ENCODE measurements at regions not wholly inside any gene's neighbourhood (a gene's known extent, or its start where the extent isn't known, plus 50 kb on each side); places are given as distances from the start of the nearest gene placed in this dataset.

DNA sequence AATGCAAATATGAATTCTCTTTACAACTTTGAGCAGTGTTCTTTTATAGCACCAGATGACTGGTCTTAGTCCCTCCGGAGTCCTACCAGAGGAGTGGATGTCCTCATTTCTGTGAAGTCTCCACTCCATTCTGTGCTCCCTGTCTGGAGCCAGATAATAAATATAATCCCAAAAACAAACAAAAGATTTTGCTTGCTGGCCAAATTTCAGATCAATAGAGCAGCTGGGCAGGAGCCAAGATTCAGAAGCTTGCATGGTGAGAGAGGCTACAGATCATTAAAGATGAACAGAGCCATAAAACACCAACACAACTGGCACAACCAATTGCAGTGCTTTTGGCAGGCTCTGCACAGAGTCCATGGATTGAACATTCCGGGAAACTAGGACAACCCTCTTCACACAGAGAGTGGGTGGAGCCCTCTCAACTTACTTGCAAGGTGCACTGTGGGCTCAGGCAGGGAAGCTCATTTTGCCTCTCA lies 231.5 kb upstream of the SNX7 start:
- TF ChIP-seq, protein P1, sequence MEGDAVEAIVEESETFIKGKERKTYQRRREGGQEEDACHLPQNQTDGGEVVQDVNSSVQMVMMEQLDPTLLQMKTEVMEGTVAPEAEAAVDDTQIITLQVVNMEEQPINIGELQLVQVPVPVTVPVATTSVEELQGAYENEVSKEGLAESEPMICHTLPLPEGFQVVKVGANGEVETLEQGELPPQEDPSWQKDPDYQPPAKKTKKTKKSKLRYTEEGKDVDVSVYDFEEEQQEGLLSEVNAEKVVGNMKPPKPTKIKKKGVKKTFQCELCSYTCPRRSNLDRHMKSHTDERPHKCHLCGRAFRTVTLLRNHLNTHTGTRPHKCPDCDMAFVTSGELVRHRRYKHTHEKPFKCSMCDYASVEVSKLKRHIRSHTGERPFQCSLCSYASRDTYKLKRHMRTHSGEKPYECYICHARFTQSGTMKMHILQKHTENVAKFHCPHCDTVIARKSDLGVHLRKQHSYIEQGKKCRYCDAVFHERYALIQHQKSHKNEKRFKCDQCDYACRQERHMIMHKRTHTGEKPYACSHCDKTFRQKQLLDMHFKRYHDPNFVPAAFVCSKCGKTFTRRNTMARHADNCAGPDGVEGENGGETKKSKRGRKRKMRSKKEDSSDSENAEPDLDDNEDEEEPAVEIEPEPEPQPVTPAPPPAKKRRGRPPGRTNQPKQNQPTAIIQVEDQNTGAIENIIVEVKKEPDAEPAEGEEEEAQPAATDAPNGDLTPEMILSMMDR (IDR thresholded peaks at IDR 0.05) = no peak
- TF ChIP-seq POLR2A (IDR thresholded peaks at IDR 0.05) = no peak
